Body of pancreas (tissue), 4 donors: ENCODE measurements at regions not wholly inside any gene's neighbourhood (a gene's known extent, or its start where the extent isn't known, plus 50 kb on each side); places are given as distances from the start of the nearest gene placed in this dataset.

Experiments
- CTCF ChIP-seq, 7 experiments: fragments of 450-650 bp in 4 of 7; fragments of 200-600 bp in 3 of 7; sonication (generic) in 3 of 7; IDR thresholded peaks; one replicate each; pipeline ENCODE4 v1.5.1; 2016 to 2019; ENCODE audit warnings: antibody characterized with exemption in 7 of 7
- POLR2A ChIP-seq, 3 donors: fragments of 450-650 bp; IDR thresholded peaks; one replicate each; pipeline ENCODE4 v1.6.1; 2016; ENCODE audit warnings: antibody characterized with exemption in 3 of 3, mild to moderate bottlenecking in 2 of 3

GRCh38 chr18:73774811-73775509, 372.7 kb downstream of the FBXO15 start:
- TF ChIP-seq CTCF (IDR thresholded peaks at IDR 0.05) (peak in 1 of 7 experiments; percentile 16), POLR2A (IDR thresholded peaks at IDR 0.05) (no peak)
